ENCODE measurements at regions not wholly inside any gene's neighbourhood (a gene's known extent, or its start where the extent isn't known, plus 50 kb on each side); places are given as distances from the start of the nearest gene placed in this dataset.

DNA sequence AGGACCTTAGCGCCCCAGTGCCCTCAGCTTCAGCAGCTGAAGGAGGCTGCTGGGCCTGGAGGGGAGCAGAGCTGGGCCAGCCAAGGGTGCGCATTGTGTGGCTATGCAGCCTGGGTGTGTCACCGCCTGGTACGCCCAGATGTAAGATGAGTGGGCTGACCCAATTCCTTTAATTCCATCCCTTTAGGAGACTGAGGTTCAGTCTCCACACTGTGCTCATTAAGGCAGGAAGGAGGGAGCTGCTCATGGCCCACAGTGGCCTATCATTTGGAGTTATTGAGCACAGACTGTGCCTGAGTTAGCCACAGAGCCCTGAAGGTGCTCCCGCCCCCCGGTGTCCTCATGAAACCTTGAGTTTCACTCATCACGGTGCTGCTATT lies 194.1 kb upstream of the GLI2 start:
- CTCF ChIA-PET = no interaction called here

GRCh38 chr2:120541972-120542670 lies 193.5 kb upstream of the GLI2 start:
- Histone ChIP-seq H3F3A (ENCODE audit: low read length, unreplicated experiment) (no peaks in the 10 kb centered on the region), H3K27ac (ENCODE audit: low read length) (no peak overlapping the region), H3K9me3 (ENCODE audit: low read length) (no peaks in the 10 kb centered on the region), H3K79me2 (ENCODE audit: low read length) (no peaks in the 10 kb centered on the region), H3K9me2 (replicated peaks; ENCODE audit: low read length) (no peaks in the 10 kb centered on the region), H2AFZ (ENCODE audit: low read length) (no peak overlapping the region), H4K20me1 (ENCODE audit: low read length) (no peaks in the 10 kb centered on the region), H3K4me1 (ENCODE audit: insufficient read depth, low read length) (peaks cover 21% of the 10 kb centered on the region; the same call in 1 of the 2 replicates), H3K4me3 (ENCODE audit: low read length) (no peak overlapping the region), H3K36me3 (ENCODE audit: low read depth, low read length) (no peaks in the 10 kb centered on the region), H3K9ac (ENCODE audit: low read length) (no peak overlapping the region), H3K27me3 (ENCODE audit: low read length) (no peaks in the 10 kb centered on the region), H3K4me2 (ENCODE audit: low read length) (no peak overlapping the region)
- no TSS peak for BruUV-seq (replicated peaks)
- DNase-seq (no peak), ATAC-seq (no peak)
- ChIA-PET POLR2A (ENCODE audit: unreplicated experiment) (no interaction called here), CTCF (no interaction called here)
- TF ChIP-seq EZH2phosphoT487 (IDR thresholded peaks at IDR 0.05; ENCODE audit: borderline replicate concordance, low read length) (no peak), EZH2 (IDR thresholded peaks at IDR 0.05; ENCODE audit: low read length, unreplicated experiment) (no peak), CTCF (conservative IDR thresholded peaks at IDR 0.05; ENCODE audit: low read depth, low read length) (no peak)
- intact Hi-C loops (cut with micrococcal nuclease) = no loop called here

More for the DNA sequence above, 194.1 kb upstream of the GLI2 start:
- Histone ChIP-seq H4K20me1 (ENCODE audit: low read length) (no peaks in the 10 kb centered on the region), H3K4me3 (ENCODE audit: low read length) (no peak overlapping the region), H3K4me2 (ENCODE audit: low read length) (no peak overlapping the region), H3F3A (ENCODE audit: low read length, unreplicated experiment) (no peaks in the 10 kb centered on the region), H3K36me3 (ENCODE audit: low read depth, low read length) (no peaks in the 10 kb centered on the region), H3K9me2 (replicated peaks; ENCODE audit: low read length) (no peaks in the 10 kb centered on the region), H2AFZ (ENCODE audit: low read length) (no peak overlapping the region), H3K9me3 (ENCODE audit: low read length) (no peaks in the 10 kb centered on the region), H3K27me3 (ENCODE audit: low read length) (no peaks in the 10 kb centered on the region), H3K27ac (ENCODE audit: low read length) (no peak overlapping the region), H3K79me2 (ENCODE audit: low read length) (no peaks in the 10 kb centered on the region), H3K4me1 (ENCODE audit: insufficient read depth, low read length) (peaks cover 21% of the 10 kb centered on the region; the same call in 1 of the 2 replicates), H3K9ac (ENCODE audit: low read length) (no peak overlapping the region)
- no peak for TF ChIP-seq CTCF (conservative IDR thresholded peaks at IDR 0.05; ENCODE audit: low read depth, low read length)
- no peak for DNase-seq
- intact Hi-C loops (cut with micrococcal nuclease) = no loop called here
- ATAC-seq = no peak
- BruUV-seq (replicated peaks) = no TSS peak
- POLR2A ChIA-PET (ENCODE audit: unreplicated experiment) = no interaction called here

DNA sequence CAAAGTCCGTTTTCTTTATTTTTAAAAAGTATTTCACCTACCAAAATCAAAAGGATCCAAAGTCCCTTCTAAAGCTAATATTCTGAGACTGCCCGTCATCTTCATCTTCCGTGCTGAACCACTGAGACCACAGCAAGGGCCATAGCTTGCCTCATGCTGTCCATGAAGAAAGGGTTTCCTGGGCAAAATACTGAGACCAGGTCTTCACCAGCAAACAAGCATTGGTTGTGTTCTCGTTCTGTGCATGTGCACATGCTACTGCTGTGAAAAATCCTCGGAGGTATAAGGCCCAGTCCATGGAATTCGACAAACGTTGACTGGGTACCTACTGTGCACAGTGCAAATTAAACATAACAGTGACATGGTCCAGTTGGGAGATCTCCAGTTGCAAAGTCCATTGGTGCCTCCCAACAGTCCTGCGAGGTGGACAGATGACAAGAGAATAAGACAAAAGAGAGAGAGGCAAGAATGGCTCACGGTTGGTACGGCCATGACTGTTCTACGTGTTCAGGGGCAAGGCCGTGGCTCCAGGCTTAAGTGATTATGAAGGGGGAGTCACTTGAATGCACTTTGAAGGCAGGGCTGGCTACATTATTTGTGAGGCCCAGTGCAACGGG lies 192.6 kb upstream of the GLI2 start:
- Histone ChIP-seq H3F3A (ENCODE audit: low read length, unreplicated experiment) (no peaks in the 10 kb centered on the region), H3K36me3 (ENCODE audit: low read depth, low read length) (no peaks in the 10 kb centered on the region), H4K20me1 (ENCODE audit: low read length) (no peaks in the 10 kb centered on the region), H3K4me3 (ENCODE audit: low read length) (no peak overlapping the region), H3K27ac (ENCODE audit: low read length) (no peak overlapping the region), H3K27me3 (ENCODE audit: low read length) (no peaks in the 10 kb centered on the region), H2AFZ (ENCODE audit: low read length) (no peak overlapping the region), H3K9me3 (ENCODE audit: low read length) (no peaks in the 10 kb centered on the region), H3K4me1 (ENCODE audit: insufficient read depth, low read length) (peaks cover 20% of the 10 kb centered on the region; the same call in 1 of the 2 replicates), H3K79me2 (ENCODE audit: low read length) (no peaks in the 10 kb centered on the region), H3K9ac (ENCODE audit: low read length) (no peak overlapping the region), H3K4me2 (ENCODE audit: low read length) (no peak overlapping the region), H3K9me2 (replicated peaks; ENCODE audit: low read length) (no peaks in the 10 kb centered on the region)
- TF ChIP-seq EZH2phosphoT487 (IDR thresholded peaks at IDR 0.05; ENCODE audit: borderline replicate concordance, low read length) = no peak
- no peak for TF ChIP-seq EZH2 (IDR thresholded peaks at IDR 0.05; ENCODE audit: low read length, unreplicated experiment)
- no peak for TF ChIP-seq CTCF (conservative IDR thresholded peaks at IDR 0.05; ENCODE audit: low read depth, low read length)
- ATAC-seq (no peak), DNase-seq (no peak)
- no TSS peak for BruUV-seq (replicated peaks)
- ChIA-PET POLR2A (ENCODE audit: unreplicated experiment) (no interaction called here), CTCF (no interaction called here)
- intact Hi-C loops (cut with micrococcal nuclease) = no loop called here

Measured in PC-3 (cell line).